GM21360 (cell line): ENCODE measurements at regions not wholly inside any gene's neighbourhood (a gene's known extent, or its start where the extent isn't known, plus 50 kb on each side); places are given as distances from the start of the nearest gene placed in this dataset.

Source experiments
- ATAC-seq: cut with Tn5 transposase; IDR thresholded peaks from one replicate; pipeline ENCODE4 v1.9.1; 2021; ENCODE audit warnings: mild to moderate bottlenecking, moderate library complexity; ENCODE audit not compliant: unreplicated experiment

DNA sequence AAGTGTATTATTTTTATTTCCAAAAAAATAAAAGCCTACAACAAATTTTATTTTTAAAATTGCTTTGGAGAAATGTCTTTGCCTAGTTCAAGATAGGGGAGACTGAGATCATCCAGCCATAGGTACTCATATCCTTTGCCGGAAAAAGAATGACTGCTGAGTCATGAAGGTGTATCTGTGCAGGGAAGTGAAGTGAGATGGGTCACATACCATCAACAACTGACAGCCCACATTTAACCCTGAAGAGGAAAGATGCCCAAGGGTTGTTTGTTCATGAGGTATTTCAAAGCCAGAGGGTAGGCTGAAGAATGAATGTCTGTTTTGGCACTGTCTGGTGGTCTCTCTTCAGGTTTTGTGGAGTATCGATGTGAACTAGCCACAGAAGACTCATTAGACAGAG is 106.7 kb upstream of the TTC29 start:
- no peak for ATAC-seq

- no peak for ATAC-seq
These were observed 108.7 kb upstream of the TTC29 start for GRCh38 chr4:147054228-147054872.

DNA sequence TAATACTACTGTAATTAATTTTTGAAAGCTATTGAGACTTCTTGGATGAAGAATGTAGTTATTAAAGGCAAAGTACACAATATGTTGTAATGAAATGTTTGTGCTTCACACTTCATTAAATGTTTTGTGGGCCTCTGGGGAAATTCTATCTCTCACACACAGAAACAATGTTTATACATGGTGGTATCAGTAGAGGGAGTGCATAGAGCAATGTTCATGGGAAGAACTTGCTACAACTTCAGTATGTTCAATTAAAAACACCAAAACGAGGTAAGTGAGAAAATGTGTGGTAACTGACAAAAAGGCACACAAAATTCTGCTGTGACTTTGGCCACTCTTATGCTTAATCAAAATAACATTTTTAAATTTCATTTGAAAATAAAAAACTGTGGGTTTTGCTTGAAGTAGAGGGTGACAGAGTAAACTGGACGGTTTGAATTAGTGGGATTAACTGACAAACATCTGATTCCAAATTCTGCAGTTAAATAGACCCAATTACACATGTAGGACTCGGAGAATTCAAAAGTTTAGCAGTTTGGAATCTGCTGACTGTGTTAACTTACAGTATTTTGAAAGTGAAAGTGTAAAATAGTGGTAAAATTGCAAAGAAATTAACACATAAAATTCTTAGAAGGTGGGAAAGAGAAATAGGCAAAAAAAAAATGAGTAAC is 111.4 kb upstream of the TTC29 start:
- ATAC-seq = no peak

DNA sequence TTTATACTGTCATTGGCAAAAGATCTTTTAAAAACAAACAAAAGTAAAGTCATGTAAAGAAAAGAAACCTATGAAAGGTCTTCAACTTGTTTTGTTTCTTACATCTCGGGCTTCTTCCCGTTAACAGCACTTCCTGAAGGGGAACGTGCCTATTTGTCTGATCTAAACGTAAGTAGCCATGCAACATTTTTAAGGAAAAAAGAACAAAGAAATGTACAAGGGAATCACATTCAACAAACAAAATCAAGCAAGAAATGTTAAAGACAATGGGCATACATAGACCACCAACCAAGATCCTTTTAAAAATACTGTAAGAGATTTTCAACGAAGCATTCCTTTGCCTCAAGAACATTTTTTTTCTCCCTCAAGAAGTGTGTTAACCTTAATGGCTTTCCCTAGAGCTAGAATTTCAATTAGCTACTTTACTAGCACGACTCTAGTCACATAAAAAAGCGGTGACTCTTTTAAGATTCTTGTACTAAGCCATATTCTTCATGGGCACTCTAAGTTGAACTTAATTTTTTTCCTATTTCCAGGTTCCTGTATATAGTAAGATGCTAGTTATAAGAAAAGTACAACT is 112.0 kb upstream of the TTC29 start:
- ATAC-seq = no peak

GRCh38 chr4:147059064-147059731 is 113.5 kb upstream of the TTC29 start:
- ATAC-seq = no peak

- ATAC-seq = no peak
These were observed 114.7 kb upstream of the TTC29 start for GRCh38 chr4:147060151-147060931.

DNA sequence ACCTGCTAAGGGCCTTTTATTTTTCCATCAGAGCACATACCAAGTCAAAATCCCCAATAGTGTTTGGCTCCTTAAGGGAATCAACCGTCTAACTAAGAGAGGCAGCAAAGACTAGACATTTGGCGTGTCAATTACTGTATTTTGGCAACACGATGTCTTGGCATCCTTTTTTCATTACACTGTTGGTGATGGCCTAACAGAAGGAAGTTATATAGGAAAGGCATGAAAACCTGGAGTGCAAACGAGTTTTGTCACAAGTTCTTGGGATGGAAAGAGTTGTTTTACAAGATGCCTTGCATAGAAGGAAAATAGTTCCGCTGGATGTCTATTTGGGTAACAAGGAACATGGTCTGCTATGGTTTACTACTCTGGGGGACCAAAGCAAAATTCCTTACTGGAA is 119.2 kb upstream of the TTC29 start:
- no peak for ATAC-seq

GRCh38 chr4:147068564-147068963 is 122.9 kb upstream of the TTC29 start:
- ATAC-seq = no peak

GRCh38 chr4:147071209-147071740 is 125.6 kb upstream of the TTC29 start:
- ATAC-seq = no peak

GRCh38 chr4:147076179-147076578 is 130.5 kb upstream of the TTC29 start:
- no peak for ATAC-seq

GRCh38 chr4:147076728-147077127 is 131.1 kb upstream of the TTC29 start:
- no peak for ATAC-seq

DNA sequence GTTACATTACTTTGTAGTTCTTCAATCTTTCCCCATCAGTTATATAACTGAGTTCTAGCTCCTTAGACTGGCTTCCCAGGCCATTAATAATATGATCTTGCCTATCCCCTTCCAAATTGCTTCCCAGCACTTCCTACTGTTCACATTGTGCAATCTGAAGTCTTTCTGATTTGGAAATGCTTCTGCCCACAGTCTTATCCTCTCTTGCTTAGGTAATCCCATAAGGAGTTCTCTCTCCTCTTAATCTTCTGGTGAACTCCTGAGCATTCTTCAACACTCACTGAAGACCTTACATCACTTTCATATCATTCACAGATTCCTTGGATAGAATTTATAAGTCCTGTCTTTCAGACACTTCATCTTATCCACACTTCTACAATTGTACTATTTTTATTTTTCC is 132.7 kb upstream of the TTC29 start:
- no peak for ATAC-seq

DNA sequence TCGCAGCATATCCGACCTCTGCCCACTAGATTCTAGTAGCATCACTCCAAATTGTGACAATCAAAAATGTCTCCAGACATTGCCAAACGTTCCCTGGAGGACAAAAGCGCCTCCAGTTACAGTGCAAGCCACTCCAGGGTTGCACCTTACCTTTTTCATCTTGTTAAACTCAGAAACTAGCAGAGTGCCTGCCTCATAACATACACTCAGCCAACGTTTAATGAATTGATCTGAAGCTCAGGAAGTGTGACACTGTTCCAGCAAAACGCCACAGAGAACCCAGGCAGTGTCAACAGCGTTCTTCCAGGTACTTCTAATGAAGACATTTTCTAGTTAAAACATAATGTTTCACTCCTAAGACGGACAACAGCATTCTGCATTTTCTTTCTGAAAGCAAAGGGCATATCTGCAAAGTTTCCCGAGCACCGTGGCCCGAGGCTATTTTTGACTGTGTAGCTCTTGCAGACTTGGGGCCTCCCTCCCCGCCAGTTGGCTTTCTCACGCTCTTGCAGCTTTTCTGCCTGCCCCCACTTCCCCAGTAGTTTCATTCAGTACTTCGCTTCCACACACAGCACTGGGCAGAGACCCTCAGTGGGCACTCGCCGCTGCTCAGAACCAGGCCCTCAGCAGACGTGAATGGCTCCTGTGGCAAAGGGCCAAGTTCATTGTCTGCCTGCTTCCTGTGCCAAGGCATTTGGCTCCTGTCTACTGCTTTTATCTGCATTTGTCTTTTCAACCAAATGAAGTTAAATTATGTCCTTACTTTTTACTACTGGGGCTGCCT is 133.4 kb upstream of the TTC29 start:
- ATAC-seq = no peak

DNA sequence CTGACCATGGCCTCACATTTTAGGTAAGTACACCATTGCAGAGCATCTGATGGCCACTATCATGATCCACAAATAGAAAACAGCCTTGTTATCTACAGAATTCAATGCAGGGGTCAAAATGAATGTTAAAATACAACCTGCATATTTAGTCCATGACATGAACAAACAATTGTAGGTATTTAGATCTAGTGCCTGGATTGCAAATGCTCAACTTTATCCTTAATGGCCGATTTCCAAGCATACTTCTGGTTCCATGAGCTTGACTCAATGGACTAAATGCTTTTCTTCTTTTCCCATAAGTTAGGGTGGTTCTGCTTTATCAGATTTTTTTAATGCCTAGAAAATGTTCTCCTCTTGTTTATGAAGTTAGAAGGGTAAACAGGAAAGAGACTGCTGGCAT is 139.2 kb upstream of the TTC29 start:
- no peak for ATAC-seq

GRCh38 chr4:147085781-147086180 is 140.1 kb upstream of the TTC29 start:
- no peak for ATAC-seq

DNA sequence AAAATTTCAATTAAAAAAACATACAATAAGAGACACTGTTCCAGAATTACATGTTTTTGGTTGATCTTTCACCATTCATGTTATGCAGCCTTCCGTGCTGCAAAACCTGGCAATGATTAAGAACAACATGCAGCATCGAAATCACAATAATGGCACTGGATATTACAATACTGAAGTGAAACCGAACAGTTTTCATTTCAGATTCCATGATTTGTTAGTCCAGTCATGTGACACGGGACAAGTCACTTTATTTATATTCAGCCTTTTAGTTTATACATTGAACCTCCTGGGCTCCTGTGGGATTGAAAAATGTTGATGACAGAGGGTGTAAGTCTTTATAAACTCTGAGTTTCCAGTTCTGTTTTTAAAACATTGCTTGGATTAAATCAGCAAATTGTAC is 142.5 kb upstream of the TTC29 start:
- no peak for ATAC-seq

DNA sequence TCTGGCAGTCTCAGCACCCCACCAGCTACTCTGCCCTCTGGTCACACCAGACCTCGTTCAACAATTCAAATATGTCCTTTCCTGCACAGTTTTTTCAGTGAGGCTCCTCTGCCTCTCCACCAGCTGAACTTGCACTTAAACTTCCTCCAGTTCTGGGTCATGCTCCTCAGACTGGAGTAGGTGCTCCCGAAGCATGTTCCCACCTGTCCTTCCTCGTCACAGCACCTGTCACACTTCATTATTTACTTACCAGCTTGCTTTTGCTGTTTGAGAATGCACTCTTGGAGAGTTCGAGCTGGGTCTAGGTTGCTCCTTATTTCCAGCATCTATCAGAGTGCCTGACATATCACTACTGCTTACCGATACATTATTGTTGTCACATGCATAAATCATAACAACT is 144.8 kb upstream of the TTC29 start:
- no peak for ATAC-seq

DNA sequence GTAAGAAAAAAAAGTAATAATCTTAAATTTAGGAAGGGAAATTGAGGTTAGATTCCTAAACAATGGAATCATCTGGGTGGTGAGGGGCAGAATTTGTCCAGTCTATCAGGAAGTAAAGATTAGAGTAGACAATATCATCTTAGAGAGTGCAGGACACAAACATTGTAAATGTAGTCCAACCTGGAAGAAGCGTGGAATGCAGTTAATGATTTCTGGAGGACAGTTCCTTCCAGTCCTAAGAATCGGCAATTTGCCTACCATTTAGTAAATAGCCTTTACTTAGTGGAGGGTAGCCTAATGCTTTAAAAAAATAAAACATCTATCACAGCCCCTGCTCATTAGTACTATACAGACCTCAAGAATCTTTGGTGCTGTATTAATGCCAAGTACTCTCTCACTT is 147.5 kb upstream of the TTC29 start:
- ATAC-seq = no peak

DNA sequence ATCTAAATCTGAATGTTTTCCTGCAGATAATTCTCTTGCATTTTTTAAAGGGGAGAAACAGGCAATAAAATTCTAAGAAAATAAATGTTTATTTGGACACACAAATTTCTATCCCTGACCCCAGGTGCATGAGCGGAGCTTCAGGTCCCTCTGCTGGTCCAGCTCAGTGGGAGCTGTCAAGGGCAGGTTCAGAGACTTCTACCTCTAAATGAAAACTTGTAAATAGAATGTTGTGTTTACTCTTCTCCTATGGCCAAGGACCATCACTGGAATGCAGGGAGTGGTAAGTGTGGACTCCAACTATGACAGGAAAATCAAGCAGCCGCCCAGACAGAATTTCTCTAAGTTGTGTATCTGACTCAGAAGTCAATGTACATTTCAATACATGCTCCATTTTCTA is 148.6 kb upstream of the TTC29 start:
- ATAC-seq = no peak
